Activated naive CD4-positive, alpha-beta T cell treated with anti-CD3 and anti-CD28 coated beads, Interleukin-2, amount 50 U/mL, for 24 hours (primary cell): ENCODE measurements at regions not wholly inside any gene's neighbourhood (a gene's known extent, or its start where the extent isn't known, plus 50 kb on each side); places are given as distances from the start of the nearest gene placed in this dataset.

Experiments
- H3K27ac Mint-ChIP-seq: one replicate; pipeline ENCODE4 v1.8.0; 2021; ENCODE audit warnings: mild to moderate bottlenecking, mixed read lengths
- H3K27me3 Mint-ChIP-seq: one replicate; pipeline ENCODE4 v1.8.0; 2021; ENCODE audit warnings: mixed read lengths
- H3K36me3 Mint-ChIP-seq: one replicate; pipeline ENCODE4 v1.8.0; 2021; ENCODE audit warnings: mixed read lengths
- H3K4me1 Mint-ChIP-seq: one replicate; pipeline ENCODE4 v1.8.0; 2021; ENCODE audit warnings: mixed read lengths
- H3K4me3 Mint-ChIP-seq: one replicate; pipeline ENCODE4 v1.8.0; 2021; ENCODE audit warnings: mild to moderate bottlenecking, mixed read lengths
- H3K9me3 Mint-ChIP-seq: one replicate; pipeline ENCODE4 v1.8.0; 2021; ENCODE audit warnings: mixed read lengths

DNA sequence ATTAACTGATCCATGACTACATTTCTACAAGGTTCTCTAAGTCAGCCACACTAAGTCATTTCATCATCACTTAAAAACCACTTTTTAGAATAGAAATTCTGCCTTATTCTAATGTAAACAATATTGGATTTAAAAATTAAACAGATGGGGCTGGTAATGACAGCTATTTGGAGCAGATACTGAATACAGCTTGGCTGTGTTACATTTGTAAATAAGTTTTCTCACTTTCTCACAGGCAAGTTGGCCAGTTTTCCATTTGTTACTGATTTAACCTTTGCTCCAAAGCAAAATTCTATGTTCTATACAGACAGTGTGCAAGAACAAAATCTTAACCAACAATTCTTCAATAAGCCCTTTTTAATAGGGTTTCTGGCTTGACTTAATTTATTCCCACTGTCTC is 370.7 kb downstream of the GRIA2 start:
- Mint-ChIP-seq H3K36me3 (no peaks in the 10 kb centered on the region), H3K4me3 (no peak overlapping the region), H3K27ac (no peak overlapping the region), H3K27me3 (no peaks in the 10 kb centered on the region), H3K9me3 (peaks cover 5% of the 10 kb centered on the region), H3K4me1 (no peaks in the 10 kb centered on the region)

DNA sequence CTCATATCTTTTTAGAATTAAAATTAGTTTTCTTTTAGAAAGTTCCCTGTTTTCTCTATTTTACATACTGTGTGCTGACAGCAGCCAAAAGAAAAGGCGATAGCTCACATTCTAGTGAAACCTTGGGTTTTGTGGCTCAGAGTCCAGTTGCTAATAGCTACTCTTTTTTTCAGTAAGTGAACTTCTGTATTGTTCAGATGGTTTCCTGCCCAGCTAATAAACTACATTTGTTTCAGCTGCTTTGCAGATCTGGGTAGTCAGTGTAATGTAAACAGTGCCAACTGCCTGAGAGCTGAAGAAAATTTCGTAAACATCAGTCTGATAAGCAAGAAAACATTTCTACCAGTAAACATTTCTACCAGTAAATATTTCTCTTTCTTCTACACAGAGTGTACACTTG is 370.2 kb downstream of the GRIA2 start:
- H3K27me3 Mint-ChIP-seq: no peaks in the 10 kb centered on the region
- H3K27ac Mint-ChIP-seq: no peak overlapping the region
- no peak overlapping the region for H3K4me3 Mint-ChIP-seq
- H3K36me3 Mint-ChIP-seq: no peaks in the 10 kb centered on the region
- H3K9me3 Mint-ChIP-seq: peaks cover 5% of the 10 kb centered on the region
- no peaks in the 10 kb centered on the region for H3K4me1 Mint-ChIP-seq

DNA sequence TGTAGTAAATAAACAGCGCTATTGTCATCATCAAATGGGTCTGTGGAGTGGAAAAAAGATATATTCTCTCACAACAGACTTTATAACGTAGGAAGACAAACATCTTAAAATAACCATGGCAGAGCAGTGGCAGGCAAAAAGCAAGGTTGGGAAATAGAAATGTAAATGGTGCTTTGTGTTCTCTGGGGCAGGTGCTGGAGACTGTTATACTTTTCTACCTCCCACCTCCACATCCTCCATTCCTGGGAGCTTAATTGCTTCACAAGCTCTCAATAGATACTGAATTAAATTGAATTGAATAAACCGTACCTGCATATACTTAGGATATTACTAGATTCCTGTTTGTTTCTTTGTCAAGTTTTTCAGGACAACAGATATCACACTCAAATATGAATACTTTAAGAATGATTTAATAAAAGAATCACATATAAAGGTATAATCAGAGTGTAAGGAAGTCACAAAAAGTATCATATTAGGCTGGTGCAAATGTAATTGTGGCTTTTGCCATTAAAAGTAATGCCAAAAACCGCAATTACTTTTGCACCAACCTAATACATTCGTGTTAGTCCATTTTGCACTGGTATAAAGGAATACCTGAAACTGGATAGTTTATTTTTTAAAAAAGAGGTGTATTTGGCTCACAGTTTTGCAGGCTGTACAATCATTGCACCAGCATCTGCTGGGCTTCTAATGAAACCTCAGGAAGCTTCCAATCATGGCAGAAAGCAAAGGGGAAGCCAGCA is 367.3 kb downstream of the GRIA2 start:
- no peak overlapping the region for H3K27ac Mint-ChIP-seq
- H3K4me1 Mint-ChIP-seq: no peaks in the 10 kb centered on the region
- no peaks in the 10 kb centered on the region for H3K36me3 Mint-ChIP-seq
- no peak overlapping the region for H3K4me3 Mint-ChIP-seq
- peaks cover 10% of the 10 kb centered on the region for H3K9me3 Mint-ChIP-seq
- H3K27me3 Mint-ChIP-seq: no peaks in the 10 kb centered on the region

DNA sequence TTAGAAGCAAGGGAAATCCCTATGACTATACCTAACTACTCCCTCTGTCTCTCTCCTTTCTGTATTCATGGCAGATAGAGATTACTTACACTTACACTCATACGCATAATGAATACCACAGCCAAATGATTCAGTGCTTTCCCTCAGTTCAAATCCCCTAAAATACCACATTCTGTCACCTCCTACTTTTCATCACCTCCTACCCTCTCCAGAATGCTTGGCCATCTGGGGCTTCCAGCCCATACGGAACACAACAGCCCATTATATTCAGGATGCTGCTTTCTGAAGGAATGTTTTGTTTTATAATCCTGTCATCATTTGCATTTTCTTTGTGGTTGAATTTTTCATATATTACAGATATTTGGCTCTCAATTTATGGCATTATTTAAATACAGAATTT is 361.6 kb downstream of the GRIA2 start:
- Mint-ChIP-seq H3K4me3 (no peak overlapping the region), H3K27ac (no peak overlapping the region), H3K4me1 (no peaks in the 10 kb centered on the region), H3K9me3 (peaks cover 5% of the 10 kb centered on the region), H3K27me3 (no peaks in the 10 kb centered on the region), H3K36me3 (no peaks in the 10 kb centered on the region)

DNA sequence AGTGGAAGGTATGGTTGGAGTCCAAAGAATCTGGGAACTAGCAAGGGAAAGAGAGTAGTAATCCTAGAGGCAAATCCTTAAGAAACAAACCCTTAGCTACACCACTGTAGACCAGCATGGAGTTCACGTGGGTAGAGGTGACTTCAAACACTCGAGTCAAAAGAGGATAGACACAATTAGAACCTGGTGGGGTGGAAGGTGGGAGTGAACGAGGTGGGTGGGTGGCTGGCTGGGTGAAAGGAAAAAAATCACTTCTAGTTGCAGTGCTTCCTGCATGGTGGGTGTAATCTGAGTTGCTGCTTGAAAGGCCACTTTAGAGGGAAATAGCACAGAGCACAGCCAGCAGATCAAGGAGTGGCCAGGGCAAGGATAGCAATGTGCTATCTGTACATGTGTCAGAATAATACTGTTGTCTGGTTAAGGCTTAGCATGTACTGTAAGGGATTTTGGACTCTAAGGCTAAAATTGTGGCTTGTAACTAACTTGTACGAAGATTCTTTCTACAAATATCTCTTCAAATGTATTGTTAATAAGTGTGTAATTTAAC is 356.2 kb downstream of the GRIA2 start:
- Mint-ChIP-seq H3K4me3 (no peak overlapping the region), H3K4me1 (no peaks in the 10 kb centered on the region), H3K27me3 (no peaks in the 10 kb centered on the region), H3K27ac (no peak overlapping the region), H3K9me3 (no peaks in the 10 kb centered on the region), H3K36me3 (no peaks in the 10 kb centered on the region)

DNA sequence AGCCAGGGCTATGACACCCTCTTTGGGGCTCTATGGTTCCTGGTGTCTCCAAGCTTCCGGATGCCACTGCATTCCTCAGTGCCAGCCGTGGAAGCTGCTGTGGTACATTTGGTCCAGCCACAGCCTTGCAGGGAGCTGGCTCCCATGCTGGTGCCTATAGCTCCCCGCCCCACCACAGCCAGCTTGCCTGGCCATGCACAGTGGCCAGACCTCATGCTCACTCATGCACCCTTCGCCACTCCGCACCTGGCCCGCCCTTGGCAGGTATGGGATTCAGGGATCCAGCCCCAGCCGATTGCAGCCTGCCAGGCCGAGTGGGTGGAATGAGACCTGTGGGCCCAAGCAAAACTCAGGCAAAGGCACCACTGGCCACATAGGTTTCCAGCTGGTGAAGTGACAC is 354.8 kb downstream of the GRIA2 start:
- no peaks in the 10 kb centered on the region for H3K27me3 Mint-ChIP-seq
- no peaks in the 10 kb centered on the region for H3K4me1 Mint-ChIP-seq
- H3K4me3 Mint-ChIP-seq: no peak overlapping the region
- no peaks in the 10 kb centered on the region for H3K36me3 Mint-ChIP-seq
- H3K27ac Mint-ChIP-seq: no peak overlapping the region
- H3K9me3 Mint-ChIP-seq: no peaks in the 10 kb centered on the region

DNA sequence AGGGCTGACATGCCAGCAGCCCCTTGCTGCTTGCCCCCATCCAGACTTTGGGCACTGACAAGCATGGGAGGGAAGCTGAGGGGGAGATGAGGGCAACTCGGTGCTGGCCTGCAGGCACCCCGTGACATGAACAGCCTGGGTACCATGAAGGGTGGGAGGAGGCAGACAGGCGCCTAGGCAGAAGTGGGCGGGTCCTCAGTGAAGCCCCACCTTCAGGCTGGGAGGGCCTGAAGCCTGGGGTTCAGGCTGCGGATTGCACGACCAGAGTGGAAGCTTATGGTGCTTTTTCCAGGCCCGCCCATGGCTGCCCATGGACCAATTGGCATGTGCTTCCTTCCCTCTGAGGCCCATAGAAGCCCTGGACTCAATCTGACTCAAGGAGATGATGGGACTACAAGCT is 354.1 kb downstream of the GRIA2 start:
- Mint-ChIP-seq H3K9me3 (no peaks in the 10 kb centered on the region), H3K4me1 (no peaks in the 10 kb centered on the region), H3K4me3 (no peak overlapping the region), H3K27me3 (no peaks in the 10 kb centered on the region), H3K27ac (no peak overlapping the region), H3K36me3 (no peaks in the 10 kb centered on the region)

DNA sequence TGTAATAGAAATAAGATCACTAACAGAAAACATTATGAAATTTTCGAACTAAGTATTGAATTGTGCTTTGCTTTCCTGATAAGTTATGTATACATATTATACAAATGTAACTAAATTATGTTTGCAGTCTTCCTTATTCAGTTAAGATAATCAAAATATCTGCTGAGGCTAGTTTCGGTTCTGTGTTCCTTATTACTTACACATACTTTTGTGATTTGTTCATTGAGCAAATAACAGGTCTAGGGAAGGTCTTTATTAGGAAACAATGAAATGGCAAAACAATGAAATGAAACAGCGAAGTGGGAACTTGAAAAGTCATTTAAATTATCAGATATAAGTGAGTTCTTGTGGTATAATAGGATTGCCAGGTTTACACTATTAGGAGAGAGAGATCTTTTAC is 352.4 kb downstream of the GRIA2 start:
- H3K27me3 Mint-ChIP-seq: no peaks in the 10 kb centered on the region
- H3K27ac Mint-ChIP-seq: no peak overlapping the region
- H3K9me3 Mint-ChIP-seq: no peaks in the 10 kb centered on the region
- no peak overlapping the region for H3K4me3 Mint-ChIP-seq
- no peaks in the 10 kb centered on the region for H3K4me1 Mint-ChIP-seq
- no peaks in the 10 kb centered on the region for H3K36me3 Mint-ChIP-seq

DNA sequence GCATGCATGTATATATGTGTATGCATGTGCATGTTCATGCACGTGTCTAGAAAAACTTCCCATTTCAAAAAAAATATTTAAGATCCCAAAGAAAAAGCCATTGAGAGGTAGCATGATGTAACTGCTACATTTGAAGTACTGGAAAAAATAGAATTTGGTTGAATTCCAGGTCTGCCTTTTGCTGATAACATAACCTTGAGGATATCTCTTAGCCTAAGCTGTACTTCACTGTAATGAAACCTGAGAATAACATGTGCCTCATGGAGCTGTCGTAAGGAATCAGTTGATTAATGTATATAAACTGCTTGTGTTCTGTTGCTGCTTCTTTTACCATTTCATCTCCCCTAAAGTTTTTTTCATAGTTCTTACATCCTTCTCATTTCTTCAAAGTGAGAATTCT is 351.8 kb downstream of the GRIA2 start:
- no peaks in the 10 kb centered on the region for H3K36me3 Mint-ChIP-seq
- no peaks in the 10 kb centered on the region for H3K27me3 Mint-ChIP-seq
- no peak overlapping the region for H3K4me3 Mint-ChIP-seq
- no peaks in the 10 kb centered on the region for H3K9me3 Mint-ChIP-seq
- no peak overlapping the region for H3K27ac Mint-ChIP-seq
- no peaks in the 10 kb centered on the region for H3K4me1 Mint-ChIP-seq

DNA sequence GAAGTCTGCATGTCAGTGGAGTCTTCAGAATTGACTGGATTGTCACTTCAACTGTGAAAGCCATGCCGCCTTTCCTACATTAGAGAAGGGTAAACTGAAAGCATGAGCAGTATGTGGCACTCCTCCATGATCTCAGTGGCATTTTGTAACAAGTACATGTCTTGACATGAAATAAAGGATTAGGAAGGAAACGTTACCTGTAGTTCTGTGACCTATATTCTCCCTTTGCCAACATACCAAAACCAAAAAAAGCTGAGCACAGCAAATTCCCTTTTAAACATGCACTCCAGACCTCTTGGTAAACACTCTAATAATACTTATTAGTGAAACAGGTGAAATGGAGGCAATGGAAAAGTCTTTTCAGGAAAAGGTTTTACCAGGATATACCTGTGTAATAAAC is 344.2 kb downstream of the GRIA2 start:
- Mint-ChIP-seq H3K36me3 (no peaks in the 10 kb centered on the region), H3K4me3 (no peak overlapping the region), H3K9me3 (no peaks in the 10 kb centered on the region), H3K4me1 (no peaks in the 10 kb centered on the region), H3K27me3 (no peaks in the 10 kb centered on the region), H3K27ac (no peak overlapping the region)

DNA sequence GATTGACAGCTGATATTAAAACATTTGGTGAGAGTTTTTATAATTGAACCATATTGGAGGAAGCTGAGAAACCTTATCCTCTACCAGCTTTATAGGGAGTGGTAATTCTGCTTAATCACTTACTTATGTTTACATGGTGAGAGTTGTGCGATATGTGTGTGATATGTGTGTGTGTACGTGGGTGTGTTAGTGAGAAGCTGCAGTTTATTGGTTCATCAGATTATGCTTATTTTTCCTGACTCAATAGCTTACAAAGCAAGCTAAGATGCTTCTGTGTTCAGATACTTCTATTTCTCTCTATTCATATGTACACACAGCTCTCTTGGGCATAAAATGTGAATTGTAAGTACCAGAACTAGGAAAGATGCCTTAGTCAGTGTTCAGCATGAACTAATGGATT is 343.7 kb downstream of the GRIA2 start:
- Mint-ChIP-seq H3K4me1 (no peaks in the 10 kb centered on the region), H3K9me3 (no peaks in the 10 kb centered on the region), H3K36me3 (no peaks in the 10 kb centered on the region), H3K4me3 (no peak overlapping the region), H3K27ac (no peak overlapping the region), H3K27me3 (no peaks in the 10 kb centered on the region)

DNA sequence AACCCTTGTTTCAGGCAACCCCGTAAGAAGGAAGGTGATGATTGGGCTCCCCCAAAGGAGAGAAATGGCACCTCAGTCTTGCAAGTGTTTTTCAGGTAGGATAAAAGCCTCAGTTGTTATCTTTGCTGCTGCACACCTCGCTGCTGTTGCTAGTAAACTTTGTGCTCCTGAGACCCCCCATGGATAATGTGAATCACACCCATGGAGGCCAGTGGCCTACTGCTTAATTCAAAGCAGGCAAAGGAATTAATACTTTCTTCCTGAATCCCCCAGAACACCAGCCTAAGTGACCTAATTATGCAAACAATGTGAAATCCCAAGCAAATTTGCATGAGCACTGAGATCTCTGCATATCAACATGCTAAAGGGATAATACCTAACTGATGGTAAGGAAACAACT is 337.5 kb downstream of the GRIA2 start:
- Mint-ChIP-seq H3K36me3 (no peaks in the 10 kb centered on the region), H3K9me3 (no peaks in the 10 kb centered on the region), H3K27ac (no peak overlapping the region), H3K4me1 (no peaks in the 10 kb centered on the region), H3K27me3 (no peaks in the 10 kb centered on the region), H3K4me3 (no peak overlapping the region)

DNA sequence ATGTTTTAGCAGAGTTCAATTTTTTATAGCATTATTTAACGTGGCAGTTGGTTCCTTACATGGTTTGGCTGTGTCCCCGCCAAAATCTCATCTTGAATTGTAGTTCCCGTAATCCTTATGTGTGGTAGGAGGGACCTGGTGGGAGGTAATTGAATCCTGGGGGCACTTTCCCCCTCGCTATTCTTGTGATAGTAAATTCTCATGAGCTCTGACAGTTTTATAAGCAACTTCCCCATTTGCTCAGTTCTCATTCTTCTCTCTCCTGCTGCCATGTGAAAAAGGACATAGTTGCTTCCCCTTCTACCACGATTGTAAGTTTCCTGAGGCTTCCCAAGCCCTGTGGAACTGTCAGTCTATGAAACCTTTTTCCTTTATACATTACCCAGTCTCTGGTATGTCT is 329.5 kb downstream of the GRIA2 start:
- H3K27ac Mint-ChIP-seq: no peak overlapping the region
- H3K36me3 Mint-ChIP-seq: no peaks in the 10 kb centered on the region

DNA sequence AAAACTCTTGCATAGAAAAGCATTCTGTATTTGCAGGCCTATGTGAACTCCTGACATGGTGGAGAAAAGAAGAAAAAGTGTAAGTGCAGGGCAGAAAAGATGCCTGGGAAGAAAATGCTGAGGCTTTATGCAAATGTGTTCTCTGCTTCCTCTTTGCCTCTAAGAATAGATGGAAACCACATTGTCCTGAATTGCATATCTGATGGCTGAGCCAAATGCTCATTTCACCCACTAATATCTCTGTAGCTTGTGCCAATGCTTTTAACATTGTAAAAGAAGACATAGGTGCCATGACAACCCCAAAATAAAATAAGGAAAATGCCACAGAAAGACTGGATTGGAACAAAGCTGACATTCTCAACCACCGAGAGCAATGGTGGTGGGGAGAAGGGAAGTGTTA is 307.4 kb downstream of the GRIA2 start:
- no peaks in the 10 kb centered on the region for H3K36me3 Mint-ChIP-seq
- H3K9me3 Mint-ChIP-seq: peaks cover 30% of the 10 kb centered on the region
- no peaks in the 10 kb centered on the region for H3K27me3 Mint-ChIP-seq
- H3K4me1 Mint-ChIP-seq: no peaks in the 10 kb centered on the region
- H3K27ac Mint-ChIP-seq: no peak overlapping the region
- no peak overlapping the region for H3K4me3 Mint-ChIP-seq

More for the DNA sequence above, 329.5 kb downstream of the GRIA2 start:
- peaks cover 4% of the 10 kb centered on the region for H3K9me3 Mint-ChIP-seq
- no peak overlapping the region for H3K4me3 Mint-ChIP-seq
- H3K27me3 Mint-ChIP-seq: no peaks in the 10 kb centered on the region
- H3K4me1 Mint-ChIP-seq: no peaks in the 10 kb centered on the region

DNA sequence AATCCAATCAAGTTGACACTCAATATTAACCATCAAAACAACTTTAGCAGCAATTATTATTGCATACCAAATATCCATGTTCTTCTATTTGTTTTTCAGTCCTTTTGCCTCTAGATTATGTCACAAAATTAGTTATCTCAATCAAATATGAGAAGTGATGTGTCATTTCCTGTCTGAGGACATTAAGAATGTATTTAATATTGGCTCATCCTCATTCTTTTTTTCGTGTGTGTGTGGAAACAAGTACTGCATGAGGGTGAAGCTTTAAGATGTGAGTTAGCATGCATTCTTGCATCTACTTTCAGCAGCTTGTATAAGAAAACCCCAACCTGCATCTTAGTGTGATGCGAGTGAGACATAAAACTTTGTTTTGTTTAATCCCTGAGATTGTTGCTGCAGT is 301.4 kb downstream of the GRIA2 start:
- no peak overlapping the region for H3K4me3 Mint-ChIP-seq
- no peak overlapping the region for H3K27ac Mint-ChIP-seq
- no peaks in the 10 kb centered on the region for H3K36me3 Mint-ChIP-seq
- H3K27me3 Mint-ChIP-seq: no peaks in the 10 kb centered on the region
- H3K4me1 Mint-ChIP-seq: no peaks in the 10 kb centered on the region
- peaks cover 15% of the 10 kb centered on the region for H3K9me3 Mint-ChIP-seq

DNA sequence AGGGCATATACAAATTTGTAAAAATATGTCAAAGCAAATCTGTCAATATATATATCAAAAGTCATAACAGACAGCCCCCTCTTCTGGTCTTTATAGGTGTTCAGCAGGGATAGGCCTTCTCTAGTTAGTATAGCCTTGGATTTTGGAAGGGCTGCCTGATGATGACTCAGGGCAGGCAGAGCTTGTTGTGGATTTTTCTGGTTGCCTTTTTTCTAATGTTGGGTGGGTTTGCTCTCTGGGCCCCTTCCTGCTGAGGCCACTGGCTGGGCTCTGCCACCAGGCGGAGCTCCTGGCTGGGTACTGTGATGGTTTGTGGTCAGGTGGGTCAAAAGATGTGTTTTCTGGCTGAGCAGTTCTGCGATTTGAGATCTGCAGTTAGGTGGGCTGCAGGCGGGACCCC is 294.2 kb downstream of the GRIA2 start:
- Mint-ChIP-seq H3K9me3 (no peaks in the 10 kb centered on the region), H3K4me3 (no peak overlapping the region), H3K27ac (no peak overlapping the region), H3K27me3 (no peaks in the 10 kb centered on the region), H3K4me1 (no peaks in the 10 kb centered on the region), H3K36me3 (no peaks in the 10 kb centered on the region)

DNA sequence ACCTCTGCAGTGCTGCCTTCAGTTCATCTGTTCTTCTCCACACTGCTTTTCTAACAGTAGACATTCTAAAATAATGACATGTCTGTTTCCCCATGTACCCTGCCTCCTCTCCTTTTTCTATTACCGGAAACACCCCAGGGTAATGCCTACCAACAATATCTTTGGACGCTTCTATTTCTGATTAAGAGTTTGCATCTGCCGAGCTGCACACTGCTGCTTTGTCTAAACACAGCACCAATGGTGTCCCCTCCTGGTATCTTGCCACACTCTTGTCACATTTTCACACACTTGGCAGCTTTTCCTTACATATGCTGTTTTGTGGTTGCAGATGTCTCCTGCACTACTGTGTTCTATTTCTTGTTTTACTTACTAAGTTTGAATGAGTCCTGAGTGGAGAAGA is 288.8 kb downstream of the GRIA2 start:
- peaks cover 5% of the 10 kb centered on the region for H3K9me3 Mint-ChIP-seq
- H3K27me3 Mint-ChIP-seq: no peaks in the 10 kb centered on the region
- no peak overlapping the region for H3K4me3 Mint-ChIP-seq
- H3K4me1 Mint-ChIP-seq: no peaks in the 10 kb centered on the region
- no peak overlapping the region for H3K27ac Mint-ChIP-seq
- H3K36me3 Mint-ChIP-seq: no peaks in the 10 kb centered on the region
